Panc1 (cell line): ENCODE measurements at regions not wholly inside any gene's neighbourhood (a gene's known extent, or its start where the extent isn't known, plus 50 kb on each side); places are given as distances from the start of the nearest gene placed in this dataset.

Source experiments
- ATAC-seq: fragments of 200-7000 bp; cut with Tn5 transposase; 2 replicates; pipeline ENCODE4 v1.9.1; 2020; ENCODE audit warnings: mild to moderate bottlenecking, moderate library complexity
- BruUV-seq: library from RNA; stranded (reverse); fragments of 400-500 nt; replicated peaks from 2 replicates; lab custom pipeline; 2021; lab: Mats Ljungman, UMichigan
- CTCF ChIA-PET: fragments of 300-600 bp; sonication (Branson Sonifier 250); formaldehyde crosslinking; loops from one replicate; lab custom pipeline; 2022; ENCODE audit warnings: antibody characterized with exemption; lab: Charles Lee
- POLR2A ChIA-PET: fragments of 300-600 bp; sonication (Branson Sonifier 250); formaldehyde crosslinking; loops from one replicate; lab custom pipeline; 2022; ENCODE audit warnings: antibody characterized with exemption; lab: Charles Lee
- DNase-seq: peaks from one replicate; pipeline ENCODE4 v3.0.0-alpha.2; 2010; ENCODE audit warnings: low read depth, low spot score
- H3K27ac ChIP-seq: 2 replicates; pipeline ENCODE4 v1.5.1; 2011; ENCODE audit warnings: mild to moderate bottlenecking, low read length, inconsistent platforms
- H3K27me3 ChIP-seq: fragments of 200-500 bp; sonication (Bioruptor generic); 2 replicates; pipeline ENCODE4 v1.6.0; 2014; ENCODE audit warnings: low read length, inconsistent platforms; ENCODE audit not compliant: control insufficient read depth, insufficient read depth
- H3K36me3 ChIP-seq: fragments of 200-500 bp; sonication (Bioruptor generic); 2 replicates; pipeline ENCODE4 v1.5.1; 2014; ENCODE audit warnings: inconsistent platforms, mild to moderate bottlenecking, low read length, moderate library complexity; ENCODE audit not compliant: control insufficient read depth, insufficient read depth
- H3K4me1 ChIP-seq: 2 replicates; pipeline ENCODE4 v1.5.1; 2011; ENCODE audit warnings: inconsistent platforms, mild to moderate bottlenecking, low read length, moderate library complexity; ENCODE audit not compliant: control insufficient read depth, insufficient read depth
- H3K4me3 ChIP-seq, 2 experiments: 2 replicates each; pipeline ENCODE4 v1.5.1; 2011 to 2012; ENCODE audit warnings: low read depth in 2 of 2, low read length in 2 of 2, mild to moderate bottlenecking in 2 of 2, inconsistent platforms in 1 of 2, moderate library complexity in 1 of 2
- H3K9me3 ChIP-seq: fragments of 200-500 bp; sonication (Bioruptor generic); 2 replicates; pipeline ENCODE4 v1.5.1; 2014; ENCODE audit warnings: low read depth, mild to moderate bottlenecking, inconsistent platforms, low read length, moderate library complexity; ENCODE audit not compliant: control insufficient read depth, insufficient read depth
- CTCF ChIP-seq: fragments of 450-650 bp; IDR thresholded peaks from 2 replicates; pipeline ENCODE4 v1.5.1; 2017; ENCODE audit warnings: mild to moderate bottlenecking
- POLR2AphosphoS5 ChIP-seq: IDR thresholded peaks from 2 replicates; pipeline ENCODE4 v1.6.1; 2012; ENCODE audit warnings: mild to moderate bottlenecking, low read depth, low read length, moderate library complexity
- SIN3A ChIP-seq: IDR thresholded peaks from 2 replicates; pipeline ENCODE4 v1.6.1; 2012; ENCODE audit warnings: low read depth, mild to moderate bottlenecking, low read length, moderate library complexity, borderline replicate concordance; ENCODE audit not compliant: insufficient read depth
- TCF7L2 ChIP-seq: IDR thresholded peaks from 2 replicates; pipeline ENCODE4 v1.6.1; 2011; ENCODE audit warnings: mild to moderate bottlenecking, low read depth, low read length, inconsistent platforms
- in situ Hi-C: cut with HindIII; loops from 2 replicates; pipeline ENCODE4 v1.10.0; 2016; ENCODE audit warnings: low sequenced_read_pairs, low pct_unique_long_range_greater_than_20kb
- intact Hi-C: fragments of 100-400 bp; cut with micrococcal nuclease; formaldehyde crosslinking; loops from one replicate; pipeline ENCODE4 v1.10.0; 2022; ENCODE audit not compliant: unreplicated experiment
- TF ChIP-seq, protein P1 (sequence below), 2 experiments: IDR thresholded peaks; 2 replicates each; pipeline ENCODE4 v1.6.1; 2011 to 2012; ENCODE audit warnings: low read depth in 2 of 2, control low read depth in 1 of 2, low read length in 1 of 2, mild to moderate bottlenecking in 1 of 2, moderate library complexity in 1 of 2; ENCODE audit not compliant: insufficient read depth in 1 of 2

GRCh38 chr6:66082914-66083313 is 375.9 kb upstream of the EYS start:
- TF ChIP-seq POLR2AphosphoS5 (no peak), SIN3A (no peak), TCF7L2 (no peak), CTCF (no peak)
- TF ChIP-seq, protein P1, sequence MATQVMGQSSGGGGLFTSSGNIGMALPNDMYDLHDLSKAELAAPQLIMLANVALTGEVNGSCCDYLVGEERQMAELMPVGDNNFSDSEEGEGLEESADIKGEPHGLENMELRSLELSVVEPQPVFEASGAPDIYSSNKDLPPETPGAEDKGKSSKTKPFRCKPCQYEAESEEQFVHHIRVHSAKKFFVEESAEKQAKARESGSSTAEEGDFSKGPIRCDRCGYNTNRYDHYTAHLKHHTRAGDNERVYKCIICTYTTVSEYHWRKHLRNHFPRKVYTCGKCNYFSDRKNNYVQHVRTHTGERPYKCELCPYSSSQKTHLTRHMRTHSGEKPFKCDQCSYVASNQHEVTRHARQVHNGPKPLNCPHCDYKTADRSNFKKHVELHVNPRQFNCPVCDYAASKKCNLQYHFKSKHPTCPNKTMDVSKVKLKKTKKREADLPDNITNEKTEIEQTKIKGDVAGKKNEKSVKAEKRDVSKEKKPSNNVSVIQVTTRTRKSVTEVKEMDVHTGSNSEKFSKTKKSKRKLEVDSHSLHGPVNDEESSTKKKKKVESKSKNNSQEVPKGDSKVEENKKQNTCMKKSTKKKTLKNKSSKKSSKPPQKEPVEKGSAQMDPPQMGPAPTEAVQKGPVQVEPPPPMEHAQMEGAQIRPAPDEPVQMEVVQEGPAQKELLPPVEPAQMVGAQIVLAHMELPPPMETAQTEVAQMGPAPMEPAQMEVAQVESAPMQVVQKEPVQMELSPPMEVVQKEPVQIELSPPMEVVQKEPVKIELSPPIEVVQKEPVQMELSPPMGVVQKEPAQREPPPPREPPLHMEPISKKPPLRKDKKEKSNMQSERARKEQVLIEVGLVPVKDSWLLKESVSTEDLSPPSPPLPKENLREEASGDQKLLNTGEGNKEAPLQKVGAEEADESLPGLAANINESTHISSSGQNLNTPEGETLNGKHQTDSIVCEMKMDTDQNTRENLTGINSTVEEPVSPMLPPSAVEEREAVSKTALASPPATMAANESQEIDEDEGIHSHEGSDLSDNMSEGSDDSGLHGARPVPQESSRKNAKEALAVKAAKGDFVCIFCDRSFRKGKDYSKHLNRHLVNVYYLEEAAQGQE (IDR thresholded peaks at IDR 0.05; ENCODE audit: insufficient read depth in 1 of 2, low read depth in 2 of 2, low read length in 1 of 2): no peak
- BruUV-seq: no TSS peak
- Histone ChIP-seq H3K27ac (no peak overlapping the region), H3K4me3 (no peak overlapping the region), H3K36me3 (no peaks in the 10 kb centered on the region), H3K27me3 (no peaks in the 10 kb centered on the region), H3K4me1 (no peaks in the 10 kb centered on the region), H3K9me3 (peaks cover 6% of the 10 kb centered on the region; the same call in 1 of the 2 replicates)
- ChIA-PET CTCF (no interaction called here), POLR2A (no interaction called here)
- intact Hi-C loops: no loop called here
- ATAC-seq: no peak
- in situ Hi-C loops: no loop called here
- DNase-seq: no peak

- TF ChIP-seq, protein P1 (IDR thresholded peaks at IDR 0.05; ENCODE audit: insufficient read depth in 1 of 2, low read depth in 2 of 2, low read length in 1 of 2): no peak
- no peak for TF ChIP-seq POLR2AphosphoS5
- TF ChIP-seq CTCF: no peak
- TF ChIP-seq TCF7L2: no peak
- no peak for TF ChIP-seq SIN3A
- intact Hi-C loops: no loop called here
Measured at GRCh38 chr6:66068907-66069306, 361.9 kb upstream of the EYS start.

More at GRCh38 chr6:66068907-66069306, 361.9 kb upstream of the EYS start:
- Histone ChIP-seq H3K27ac (no peak overlapping the region), H3K4me1 (no peaks in the 10 kb centered on the region), H3K9me3 (no peaks in the 10 kb centered on the region), H3K4me3 (no peak overlapping the region), H3K36me3 (no peaks in the 10 kb centered on the region), H3K27me3 (no peaks in the 10 kb centered on the region)
- ATAC-seq: no peak
- no TSS peak for BruUV-seq
- no peak for DNase-seq
- in situ Hi-C loops: no loop called here
- POLR2A ChIA-PET: no interaction called here
- CTCF ChIA-PET: no interaction called here
